ENCODE measurements at regions not wholly inside any gene's neighbourhood (a gene's known extent, or its start where the extent isn't known, plus 50 kb on each side); places are given as distances from the start of the nearest gene placed in this dataset.

- TF ChIP-seq YY1 (IDR thresholded peaks at IDR 0.05; ENCODE audit: low read depth, low read length) (no peak), POLR2A (IDR thresholded peaks at IDR 0.05; ENCODE audit: control extremely low read depth in 1 of 2, low read depth in 2 of 2, low read length in 2 of 2) (no peak), CTCF (IDR thresholded peaks at IDR 0.05; ENCODE audit: control extremely low read depth in 1 of 3, insufficient read depth in 1 of 3, low read depth in 1 of 3, low read length in 3 of 3) (no peak), GTF2F1 (IDR thresholded peaks at IDR 0.05; ENCODE audit: borderline replicate concordance, low read depth, low read length) (no peak), EZH2 (IDR thresholded peaks at IDR 0.05; ENCODE audit: low read depth, low read length, severe bottlenecking) (no peak), TAF1 (IDR thresholded peaks at IDR 0.05; ENCODE audit: low read depth, low read length) (no peak), MAX (IDR thresholded peaks at IDR 0.05) (no peak), POLR2AphosphoS5 (IDR thresholded peaks at IDR 0.05; ENCODE audit: low read depth, low read length) (no peak), SP2 (IDR thresholded peaks at IDR 0.05; ENCODE audit: low read length) (no peak), JUND (IDR thresholded peaks at IDR 0.05; ENCODE audit: low read length) (no peak), SUZ12 (IDR thresholded peaks at IDR 0.05; ENCODE audit: low read length) (no peak)
Measured at GRCh38 chr12:9346866-9347327, 138.7 kb upstream of the PZP start.
